Fibroblast of the aortic adventitia (primary cell): ENCODE measurements at regions not wholly inside any gene's neighbourhood (a gene's known extent, or its start where the extent isn't known, plus 50 kb on each side); places are given as distances from the start of the nearest gene placed in this dataset.

ENCODE experiments used
- DNase-seq: peaks from one replicate; pipeline ENCODE4 v3.0.0-alpha.2; 2010; ENCODE audit warnings: low read depth
- H3K4me3 ChIP-seq: 2 replicates; pipeline ENCODE4 v1.5.1; 2011; ENCODE audit warnings: low read depth, mild to moderate bottlenecking, control low read depth, low read length, moderate library complexity
- TF ChIP-seq, protein P1 (sequence below): IDR thresholded peaks from 2 replicates; pipeline ENCODE4 v1.5.1; 2011; ENCODE audit warnings: mild to moderate bottlenecking, low read length, control low read depth, inconsistent platforms; ENCODE audit not compliant: insufficient read depth

DNA sequence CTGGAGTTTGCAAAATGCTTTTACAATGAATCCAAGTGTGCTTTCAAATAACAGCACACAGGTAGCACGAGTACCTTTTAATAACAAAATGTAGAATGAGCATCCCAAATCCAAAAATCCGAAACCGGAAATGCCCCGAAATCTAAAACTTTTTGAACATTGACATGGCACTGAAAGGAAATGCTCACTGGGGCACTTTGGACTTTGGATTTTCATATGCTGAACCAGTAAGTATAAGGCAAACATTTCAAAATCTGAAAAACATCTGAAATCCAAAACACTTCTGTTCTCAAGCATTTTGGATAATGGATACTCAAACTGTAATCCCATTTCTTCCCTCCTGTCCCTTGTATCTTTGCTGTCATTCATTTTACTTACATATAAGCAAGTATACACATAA lies 50.1 kb downstream of the GCNT4 start:
- H3K4me3 ChIP-seq, result no peak overlapping the region
- no peak for DNase-seq
- TF ChIP-seq, protein P1, sequence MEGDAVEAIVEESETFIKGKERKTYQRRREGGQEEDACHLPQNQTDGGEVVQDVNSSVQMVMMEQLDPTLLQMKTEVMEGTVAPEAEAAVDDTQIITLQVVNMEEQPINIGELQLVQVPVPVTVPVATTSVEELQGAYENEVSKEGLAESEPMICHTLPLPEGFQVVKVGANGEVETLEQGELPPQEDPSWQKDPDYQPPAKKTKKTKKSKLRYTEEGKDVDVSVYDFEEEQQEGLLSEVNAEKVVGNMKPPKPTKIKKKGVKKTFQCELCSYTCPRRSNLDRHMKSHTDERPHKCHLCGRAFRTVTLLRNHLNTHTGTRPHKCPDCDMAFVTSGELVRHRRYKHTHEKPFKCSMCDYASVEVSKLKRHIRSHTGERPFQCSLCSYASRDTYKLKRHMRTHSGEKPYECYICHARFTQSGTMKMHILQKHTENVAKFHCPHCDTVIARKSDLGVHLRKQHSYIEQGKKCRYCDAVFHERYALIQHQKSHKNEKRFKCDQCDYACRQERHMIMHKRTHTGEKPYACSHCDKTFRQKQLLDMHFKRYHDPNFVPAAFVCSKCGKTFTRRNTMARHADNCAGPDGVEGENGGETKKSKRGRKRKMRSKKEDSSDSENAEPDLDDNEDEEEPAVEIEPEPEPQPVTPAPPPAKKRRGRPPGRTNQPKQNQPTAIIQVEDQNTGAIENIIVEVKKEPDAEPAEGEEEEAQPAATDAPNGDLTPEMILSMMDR, result no peak

DNA sequence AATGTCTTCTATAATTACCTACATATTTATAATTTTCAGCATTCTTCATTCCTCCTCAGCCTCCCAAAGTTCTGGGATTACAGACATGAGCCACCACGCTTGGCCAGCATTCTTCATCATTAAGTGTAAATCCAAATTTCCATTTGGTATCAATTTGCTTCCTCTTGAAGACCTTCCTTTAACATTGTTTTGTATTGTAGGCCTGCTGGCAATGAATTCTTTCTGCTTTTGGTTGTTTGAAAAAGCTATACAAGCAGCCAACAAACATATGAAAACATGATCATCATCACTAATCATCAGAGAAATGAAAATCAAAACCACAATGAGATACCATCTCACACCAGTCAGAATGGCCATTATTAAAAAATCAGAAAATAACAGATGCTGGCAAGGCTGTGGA lies 56.4 kb downstream of the GCNT4 start:
- DNase-seq, result no peak
- no peak overlapping the region for H3K4me3 ChIP-seq
- TF ChIP-seq, protein P1, result no peak

DNA sequence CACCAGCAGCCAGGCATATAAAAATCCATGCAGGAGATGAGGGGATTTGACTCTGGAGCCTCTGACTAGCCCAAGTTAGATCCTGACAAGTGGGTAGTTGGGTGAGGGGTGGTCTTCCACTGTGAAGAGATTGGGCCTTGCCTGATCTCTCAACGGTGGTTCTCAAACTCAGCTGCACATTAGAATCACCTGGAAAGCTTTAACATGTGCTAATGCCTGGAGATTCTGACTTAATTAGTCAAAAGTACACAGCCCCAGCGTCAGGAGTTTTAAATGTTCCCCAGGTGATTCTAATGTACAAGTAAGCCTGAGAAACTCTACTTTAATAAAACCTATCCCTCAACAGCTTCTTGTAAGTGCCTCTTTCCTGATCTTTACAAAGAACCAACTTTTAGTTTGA lies 57.5 kb downstream of the GCNT4 start:
- no peak for DNase-seq
- H3K4me3 ChIP-seq, result no peak overlapping the region
- TF ChIP-seq, protein P1, result no peak

DNA sequence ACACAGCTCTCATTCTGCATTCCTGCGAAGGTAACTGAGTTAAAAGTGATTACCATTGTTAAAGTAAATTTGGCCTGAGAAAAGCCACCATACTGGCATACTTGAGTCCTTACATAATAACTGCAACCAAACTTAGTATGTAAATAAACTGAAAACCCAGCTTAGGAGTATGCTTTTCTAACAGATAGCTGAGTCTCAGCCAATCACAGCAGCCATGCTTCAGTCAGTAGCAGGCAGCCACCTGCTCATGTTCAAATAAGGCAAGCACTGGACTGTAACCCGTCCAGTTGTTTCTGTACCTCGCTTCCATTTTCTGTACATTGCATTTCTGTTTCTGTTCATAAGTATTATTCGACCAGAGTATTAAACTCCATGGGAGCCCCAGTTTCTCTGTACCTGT lies 58.6 kb downstream of the GCNT4 start:
- H3K4me3 ChIP-seq, result no peak overlapping the region
- no peak for DNase-seq
- TF ChIP-seq, protein P1, result no peak

DNA sequence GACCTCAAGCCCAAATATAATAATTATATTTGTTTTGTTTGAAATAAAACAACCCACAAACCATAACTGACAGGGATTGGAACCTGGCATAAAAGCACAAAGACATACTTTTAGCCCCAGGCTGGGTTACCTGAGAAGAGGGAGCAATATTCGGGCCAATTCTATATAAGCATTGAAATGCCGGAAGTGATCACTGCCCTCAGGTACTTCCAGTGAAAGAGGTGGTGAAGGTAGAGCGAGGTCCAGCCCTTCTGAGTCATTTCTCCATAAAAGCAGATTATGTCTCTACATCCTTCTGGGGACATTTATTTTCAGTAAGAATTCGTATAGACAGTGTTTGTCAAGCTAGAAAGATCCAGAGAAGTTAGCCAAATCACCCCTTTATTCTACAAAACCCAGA lies 59.6 kb downstream of the GCNT4 start:
- TF ChIP-seq, protein P1, result no peak
- H3K4me3 ChIP-seq, result no peak overlapping the region
- DNase-seq, result no peak

DNA sequence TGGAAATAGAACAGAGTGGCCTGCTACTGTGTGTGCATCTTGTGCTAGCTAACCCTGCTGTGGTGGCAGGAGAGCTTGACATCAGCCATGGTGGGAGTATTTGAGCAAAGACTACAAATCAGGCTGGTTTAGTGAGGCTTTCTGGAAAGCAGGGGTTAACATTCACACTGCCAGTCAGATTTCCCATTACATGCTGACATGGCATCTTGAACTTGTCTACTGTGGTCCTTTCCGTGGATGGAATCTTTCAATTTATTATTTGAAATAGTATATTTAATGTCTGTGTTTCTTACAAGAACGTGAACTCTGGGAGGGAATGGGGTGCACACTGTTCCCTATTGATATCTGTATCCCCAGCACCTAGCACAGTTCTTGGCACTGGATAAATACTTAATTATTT lies 60.8 kb downstream of the GCNT4 start:
- H3K4me3 ChIP-seq, result no peak overlapping the region
- no peak for DNase-seq
- TF ChIP-seq, protein P1, result no peak

DNA sequence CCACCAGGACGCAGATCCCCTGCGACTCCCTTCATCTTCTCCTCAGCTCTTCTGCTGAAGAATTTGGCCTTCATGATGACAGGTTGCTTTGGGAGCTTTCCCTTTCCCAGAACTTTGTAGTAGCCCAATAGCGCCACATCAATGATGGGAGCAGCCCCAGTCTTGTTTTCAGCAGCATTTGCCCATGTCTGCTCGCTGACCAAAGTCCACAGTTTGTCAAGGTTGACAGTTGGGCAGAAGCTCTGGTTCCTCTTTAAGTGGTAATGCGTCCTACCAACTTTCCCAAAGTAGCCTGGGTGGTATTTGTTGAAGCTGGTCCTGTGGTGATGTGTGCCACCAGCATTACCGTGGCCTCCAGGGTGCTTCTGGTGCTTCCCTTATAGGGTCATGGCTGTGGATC lies 62.2 kb downstream of the GCNT4 start:
- no peak overlapping the region for H3K4me3 ChIP-seq
- no peak for DNase-seq
- TF ChIP-seq, protein P1, result no peak
